Stimulated activated CD4-positive, alpha-beta T cell treated with anti-CD3 and anti-CD28 coated beads, Interleukin-1b, Interleukin-23, amount 100 ng/mL, for 24 hours (primary cell): ENCODE measurements at regions not wholly inside any gene's neighbourhood (a gene's known extent, or its start where the extent isn't known, plus 50 kb on each side); places are given as distances from the start of the nearest gene placed in this dataset.

ENCODE experiments used
- DNase-seq, 4 experiments: peaks; one replicate each; pipeline ENCODE4 v3.0.0-alpha.2; 2020; ENCODE audit warnings: low read depth in 4 of 4, low spot score in 1 of 4

GRCh38 chr2:217482056-217482710, 520.6 kb downstream of the TNS1 start:
- no peak for DNase-seq

GRCh38 chr2:217481577-217481976, 521.2 kb downstream of the TNS1 start:
- DNase-seq: no peak

GRCh38 chr2:217479566-217479965, 523.2 kb downstream of the TNS1 start:
- DNase-seq: no peak

DNA sequence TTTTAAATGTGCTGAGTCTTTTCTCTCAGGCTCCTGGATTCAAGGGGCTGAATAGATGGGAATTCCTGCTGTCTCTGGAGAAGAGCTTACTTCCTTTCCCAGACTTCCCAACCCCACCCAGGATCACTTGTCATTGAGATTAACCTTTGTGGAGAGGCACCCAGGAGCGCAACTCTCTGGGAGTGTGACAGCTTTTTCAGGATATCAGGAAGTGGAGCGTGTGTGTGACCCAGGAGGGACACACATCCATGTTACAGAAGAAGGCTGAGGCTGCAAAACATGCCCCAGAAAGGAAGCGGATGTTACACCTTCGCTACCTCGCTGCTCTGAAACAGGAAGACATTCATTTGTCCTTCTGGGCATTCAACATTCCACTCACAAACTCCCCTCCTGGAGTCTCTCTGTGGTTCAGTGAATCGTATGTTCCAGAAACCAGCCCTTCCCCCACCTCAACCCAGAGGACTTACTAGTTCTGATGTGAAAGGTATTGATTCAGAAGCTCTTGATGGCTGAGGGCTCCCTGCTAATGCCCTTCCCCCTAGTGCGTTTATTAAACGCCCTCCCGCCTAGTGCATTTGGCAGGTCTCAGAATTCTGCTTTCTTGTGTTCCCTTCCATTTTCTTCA, 523.9 kb downstream of the TNS1 start:
- DNase-seq: no peak

- no peak for DNase-seq
Measured at GRCh38 chr2:217477583-217477982, 525.2 kb downstream of the TNS1 start.

DNA sequence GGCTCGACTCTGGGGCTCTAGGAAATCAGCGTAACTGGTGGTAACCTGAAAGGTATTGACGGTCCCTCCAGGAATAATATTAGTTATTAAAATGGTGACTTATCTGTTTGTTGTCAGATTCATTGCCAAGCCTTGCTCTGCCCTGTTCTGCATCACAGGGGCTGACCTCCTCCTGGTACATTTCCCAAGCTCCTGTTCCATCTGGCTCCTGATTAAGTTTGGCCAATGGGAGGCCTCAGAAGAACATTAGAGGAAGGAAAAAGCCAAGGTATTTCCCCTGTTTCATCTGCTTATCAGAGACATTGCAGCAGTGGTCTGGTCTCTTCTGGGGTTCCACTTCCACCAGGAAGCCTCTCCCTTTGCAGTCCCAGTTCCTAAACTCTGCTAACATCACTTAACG, 527.0 kb downstream of the TNS1 start:
- DNase-seq: no peak

DNA sequence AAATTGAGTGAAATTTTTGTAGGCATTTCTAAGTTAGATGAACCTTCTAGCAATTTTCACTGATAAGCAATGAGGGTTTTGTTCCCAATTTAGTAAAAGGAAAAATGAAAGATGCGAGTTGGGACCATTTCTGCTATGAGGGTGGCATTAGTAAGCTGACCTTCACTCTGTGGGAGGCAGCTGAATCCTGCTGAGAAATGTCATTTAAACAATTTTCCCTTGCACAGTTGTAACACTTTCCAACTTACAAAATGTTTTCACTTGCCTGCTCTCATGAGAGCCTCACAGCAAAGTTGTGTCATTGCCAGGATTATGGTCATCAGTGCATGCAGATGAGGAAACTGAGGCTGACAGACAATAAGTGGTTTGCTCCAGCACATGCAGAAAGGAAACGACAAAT, 527.7 kb downstream of the TNS1 start:
- DNase-seq: no peak

- DNase-seq: no peak
Measured at GRCh38 chr2:217471319-217471718, 531.5 kb downstream of the TNS1 start.

DNA sequence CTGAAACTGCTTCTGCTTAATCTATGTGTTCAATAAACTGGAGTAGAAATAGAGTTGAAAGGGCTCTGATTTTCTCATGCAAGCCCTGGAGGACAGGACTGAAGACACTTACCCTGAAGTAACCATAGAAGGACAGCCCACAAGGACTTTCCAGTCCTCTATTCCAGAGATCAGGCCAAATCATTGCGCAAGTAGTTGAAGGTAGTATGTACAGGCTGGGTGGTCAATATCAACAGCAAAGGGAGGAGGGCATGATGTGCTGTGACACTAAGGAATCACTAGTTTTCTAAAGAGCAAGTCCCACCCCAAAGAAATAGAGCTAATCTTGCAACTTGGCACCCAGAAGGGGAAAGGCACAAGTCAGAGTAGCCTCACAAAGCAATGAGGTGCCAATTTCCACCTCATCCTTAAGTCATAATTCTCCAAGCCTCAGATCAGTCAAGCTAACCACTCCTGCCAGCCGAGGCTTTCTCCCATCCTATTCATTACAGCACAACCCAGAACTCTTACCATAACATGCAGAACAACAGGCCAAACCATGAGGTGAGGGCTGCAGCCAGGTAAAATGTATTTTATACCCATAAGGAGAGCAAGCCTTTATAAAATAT, 533.5 kb downstream of the TNS1 start:
- DNase-seq: no peak

- no peak for DNase-seq
Measured at GRCh38 chr2:217468042-217468830, 534.6 kb downstream of the TNS1 start.

DNA sequence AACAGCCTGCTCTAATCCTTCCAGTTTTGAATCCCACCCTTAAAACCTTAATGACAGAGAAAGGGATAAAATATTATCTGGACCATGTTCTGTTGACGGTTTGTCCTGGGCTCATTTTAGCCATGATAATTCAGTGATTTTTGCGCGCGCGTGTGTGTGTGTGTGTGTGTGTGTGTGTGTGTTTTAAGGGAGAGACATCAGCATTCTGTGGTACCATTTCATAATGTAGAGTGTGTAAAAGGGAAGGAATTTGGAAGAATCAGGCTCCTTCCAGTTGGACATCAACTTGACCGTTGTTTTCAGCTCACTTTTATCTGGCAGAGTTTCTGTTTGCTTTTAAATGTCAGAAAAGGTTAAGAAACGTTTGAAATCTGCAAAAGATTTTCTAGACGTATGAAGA, 535.5 kb downstream of the TNS1 start:
- DNase-seq: no peak

DNA sequence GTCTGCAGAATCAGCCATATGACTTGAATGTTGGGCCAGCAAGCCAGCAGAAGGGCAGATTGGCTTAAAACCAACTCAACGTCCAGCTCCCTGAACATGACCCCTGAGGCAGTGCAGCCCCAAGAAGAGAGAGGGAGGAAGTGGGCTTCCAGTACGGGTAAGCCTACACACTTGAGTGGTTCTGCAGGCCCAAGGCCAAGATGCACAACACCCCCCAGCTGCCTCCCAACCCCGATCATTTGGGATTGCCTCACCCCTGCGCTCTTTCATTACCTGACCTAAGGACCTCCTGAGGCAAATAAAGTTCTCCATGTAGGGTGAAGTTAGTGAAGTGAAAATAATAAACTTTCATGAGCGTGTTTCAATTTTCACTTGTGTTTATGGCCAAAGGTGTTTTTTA, 536.0 kb downstream of the TNS1 start:
- DNase-seq: no peak

DNA sequence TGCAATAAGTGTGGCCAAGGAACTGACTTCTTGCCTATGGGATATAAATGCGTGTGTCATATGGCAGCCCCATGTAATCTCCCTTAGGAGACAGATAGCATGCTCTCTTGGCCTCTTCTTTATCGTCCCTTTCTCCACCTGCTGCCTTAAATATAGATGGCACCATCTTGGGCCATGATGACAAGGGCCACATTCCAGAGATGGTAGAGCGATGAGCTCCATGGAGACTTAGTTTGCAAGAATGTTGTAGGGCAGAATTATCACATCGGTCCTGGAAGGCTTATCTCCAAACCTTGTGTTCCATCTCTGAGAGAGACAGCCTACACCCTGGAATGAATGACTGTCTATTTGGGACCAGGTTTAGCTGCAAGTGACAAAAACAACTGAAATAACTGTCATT, 536.7 kb downstream of the TNS1 start:
- DNase-seq: no peak

DNA sequence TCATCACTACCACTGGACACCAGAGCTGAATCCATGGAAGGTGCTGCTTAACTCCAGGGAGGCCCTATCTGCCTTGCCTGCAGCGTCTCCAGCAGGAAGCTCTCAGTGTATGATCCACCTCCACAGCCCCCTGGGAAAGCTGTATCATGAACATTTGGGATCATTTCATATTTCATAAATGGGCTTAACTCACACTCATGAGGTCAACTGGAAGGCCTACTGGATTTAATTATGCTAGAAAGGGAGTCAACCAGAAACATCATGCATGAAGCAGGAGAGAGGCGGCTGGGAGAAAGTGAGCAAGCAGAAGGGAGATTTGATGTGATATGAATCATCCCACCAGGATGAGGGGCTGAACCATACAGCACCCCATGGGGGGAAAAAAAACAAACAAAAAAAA, 537.7 kb downstream of the TNS1 start:
- no peak for DNase-seq

GRCh38 chr2:217463402-217464075, 539.3 kb downstream of the TNS1 start:
- DNase-seq: no peak

DNA sequence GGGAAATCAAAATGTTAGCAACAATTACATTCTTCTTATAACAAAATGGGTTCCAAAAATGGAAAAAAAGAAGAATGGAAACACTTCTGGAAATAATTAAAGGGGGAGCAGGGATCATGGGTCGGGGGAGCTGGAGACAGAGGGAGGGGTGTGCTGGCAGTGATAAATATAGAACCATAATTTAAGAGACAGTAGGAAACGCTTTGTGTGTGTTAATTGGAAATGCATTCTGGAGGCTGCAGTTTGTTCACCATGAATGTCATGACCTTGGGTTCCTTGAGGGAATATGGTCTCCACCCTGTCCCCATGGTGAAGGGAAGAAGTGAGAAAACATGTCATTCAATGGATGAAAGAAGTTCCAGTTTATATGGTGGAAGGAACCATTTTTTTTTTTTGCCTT, 540.7 kb downstream of the TNS1 start:
- DNase-seq: no peak

DNA sequence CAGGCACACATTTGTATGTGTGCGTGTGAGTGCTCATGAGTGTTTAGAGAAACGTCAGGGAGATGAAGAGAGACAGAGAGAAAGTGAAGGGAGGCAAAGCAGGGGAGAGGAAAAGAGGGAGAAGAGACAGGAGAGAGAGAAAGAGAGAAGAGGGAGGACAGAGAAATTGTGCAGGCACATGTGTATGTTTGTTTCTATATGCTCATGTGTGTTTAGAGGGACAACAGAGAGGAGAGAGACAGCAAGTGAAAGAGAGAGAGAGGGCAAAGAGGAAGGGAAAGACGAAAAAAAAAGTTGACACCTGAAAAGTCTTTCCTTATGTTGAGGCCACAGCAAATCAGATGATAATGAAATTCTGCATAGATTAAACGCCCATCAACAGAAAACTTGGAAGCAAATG, 541.1 kb downstream of the TNS1 start:
- DNase-seq: no peak

DNA sequence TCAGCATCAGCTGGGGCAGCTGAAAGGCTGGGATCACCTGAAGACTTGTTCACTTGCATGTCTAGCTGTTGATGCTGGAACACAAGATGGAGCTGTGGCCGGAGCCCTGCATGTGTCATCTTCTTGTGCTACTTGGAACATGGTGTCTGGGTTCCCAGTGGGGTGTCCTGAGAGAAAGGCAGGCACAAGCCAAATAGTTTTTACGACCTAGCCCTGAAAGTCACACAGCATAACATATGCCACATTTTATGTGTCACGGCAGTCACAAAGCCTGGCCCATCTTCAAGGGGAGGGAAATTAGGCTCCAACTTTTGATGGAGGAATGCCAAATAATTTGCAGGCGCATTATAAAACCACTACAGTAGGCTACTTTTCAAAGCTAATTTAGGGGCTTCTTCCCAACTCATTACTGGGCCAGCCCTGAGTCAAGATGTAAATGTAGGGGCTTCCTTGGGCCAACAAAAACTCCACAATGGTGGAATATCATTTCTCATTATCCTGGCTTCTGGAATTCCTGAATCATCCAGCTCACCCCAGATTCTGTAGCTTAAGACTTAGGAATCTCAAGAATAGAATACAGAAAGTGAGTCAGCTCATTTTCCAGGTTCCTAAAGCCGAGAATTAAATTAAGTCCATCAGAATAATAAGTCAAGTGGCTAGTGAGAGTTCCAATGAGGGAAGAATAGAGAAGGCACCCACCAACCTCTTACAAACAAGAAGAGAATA, 543.0 kb downstream of the TNS1 start:
- no peak for DNase-seq

GRCh38 chr2:217459016-217459415, 543.8 kb downstream of the TNS1 start:
- no peak for DNase-seq

DNA sequence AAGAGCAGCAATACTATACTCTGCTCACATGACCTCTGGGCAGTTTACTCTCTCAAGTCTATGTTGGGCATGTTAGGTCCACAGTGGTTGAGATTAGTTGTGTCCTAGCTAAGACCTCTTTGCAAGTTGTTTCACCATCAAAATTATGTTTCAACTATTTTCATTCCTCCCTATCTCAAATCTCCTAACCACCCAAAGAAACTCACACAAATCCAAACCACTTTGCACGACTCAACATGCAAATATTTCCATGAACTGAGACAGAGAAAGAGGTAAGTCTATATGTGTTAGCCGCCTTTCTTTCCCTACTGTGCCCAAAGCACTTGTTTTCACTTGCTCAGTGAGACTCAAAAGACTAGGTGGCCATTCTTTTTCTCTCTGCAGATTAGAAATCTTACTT, 546.8 kb downstream of the TNS1 start:
- no peak for DNase-seq

- no peak for DNase-seq
Measured at GRCh38 chr2:217452928-217453327, 549.9 kb downstream of the TNS1 start.
